SK-N-MC (cell line): ENCODE measurements at regions not wholly inside any gene's neighbourhood (a gene's known extent, or its start where the extent isn't known, plus 50 kb on each side); places are given as distances from the start of the nearest gene placed in this dataset.
"Not testable (repeated sequence)": the region's sequence is repeated elsewhere in the genome, so short reads cannot be mapped to it uniquely, and the experiment has no call there.

Experiments used
- EZH2 ChIP-seq: fragments of 200-600 bp; sonication (generic); IDR thresholded peaks from one replicate; pipeline ENCODE4 v1.6.1; 2017; ENCODE audit warnings: antibody characterized with exemption
- POLR2AphosphoS5 ChIP-seq: IDR thresholded peaks from 2 replicates; pipeline ENCODE4 v1.6.1; 2012; ENCODE audit warnings: mild to moderate bottlenecking, low read depth, low read length, borderline replicate concordance

- TF ChIP-seq EZH2, POLR2AphosphoS5: not testable (repeated sequence)
These were observed 58.4 kb upstream of the CLEC6A start for GRCh38 chr12:8397378-8397777.
